ENCODE measurements at regions not wholly inside any gene's neighbourhood (a gene's known extent, or its start where the extent isn't known, plus 50 kb on each side); places are given as distances from the start of the nearest gene placed in this dataset.

DNA sequence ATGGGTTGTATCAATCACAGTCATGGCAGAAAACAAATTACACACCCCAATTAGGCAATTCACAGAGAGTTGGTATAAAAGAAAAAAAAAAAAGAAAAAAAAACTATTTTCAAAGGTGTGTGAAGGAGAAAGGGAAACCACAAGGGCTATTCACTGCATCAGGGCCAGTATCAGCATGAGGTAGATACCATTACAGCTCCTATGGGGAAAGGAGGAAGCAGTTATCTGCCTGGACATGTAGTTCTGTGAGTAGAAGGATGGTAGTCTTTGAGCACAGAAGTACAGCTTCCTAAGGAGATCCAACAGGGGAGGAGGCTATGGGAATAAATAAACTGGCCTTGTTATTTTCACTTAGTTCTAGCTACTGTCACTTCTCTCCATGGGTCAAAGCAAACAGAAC lies 746.1 kb downstream of the LUZP2 start:
- TF ChIP-seq POLR2A (IDR thresholded peaks at IDR 0.05): no peak
- TF ChIP-seq, protein P1, sequence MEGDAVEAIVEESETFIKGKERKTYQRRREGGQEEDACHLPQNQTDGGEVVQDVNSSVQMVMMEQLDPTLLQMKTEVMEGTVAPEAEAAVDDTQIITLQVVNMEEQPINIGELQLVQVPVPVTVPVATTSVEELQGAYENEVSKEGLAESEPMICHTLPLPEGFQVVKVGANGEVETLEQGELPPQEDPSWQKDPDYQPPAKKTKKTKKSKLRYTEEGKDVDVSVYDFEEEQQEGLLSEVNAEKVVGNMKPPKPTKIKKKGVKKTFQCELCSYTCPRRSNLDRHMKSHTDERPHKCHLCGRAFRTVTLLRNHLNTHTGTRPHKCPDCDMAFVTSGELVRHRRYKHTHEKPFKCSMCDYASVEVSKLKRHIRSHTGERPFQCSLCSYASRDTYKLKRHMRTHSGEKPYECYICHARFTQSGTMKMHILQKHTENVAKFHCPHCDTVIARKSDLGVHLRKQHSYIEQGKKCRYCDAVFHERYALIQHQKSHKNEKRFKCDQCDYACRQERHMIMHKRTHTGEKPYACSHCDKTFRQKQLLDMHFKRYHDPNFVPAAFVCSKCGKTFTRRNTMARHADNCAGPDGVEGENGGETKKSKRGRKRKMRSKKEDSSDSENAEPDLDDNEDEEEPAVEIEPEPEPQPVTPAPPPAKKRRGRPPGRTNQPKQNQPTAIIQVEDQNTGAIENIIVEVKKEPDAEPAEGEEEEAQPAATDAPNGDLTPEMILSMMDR (IDR thresholded peaks at IDR 0.05): no peak

All from upper lobe of left lung (tissue), 4 donors.